OCI-LY3 (cell line): ENCODE measurements at regions not wholly inside any gene's neighbourhood (a gene's known extent, or its start where the extent isn't known, plus 50 kb on each side); places are given as distances from the start of the nearest gene placed in this dataset.
A peak's percentile ranks its signal among the peaks of the same experiment; 100 is the strongest.

Experiments used
- H2AFZ ChIP-seq: fragments of 200-600, 300-600 bp; shearing (Covaris generic); 2 replicates; pipeline ENCODE4 v1.6.0; 2014; ENCODE audit warnings: antibody characterized with exemption, low read depth, low read length
- H3K27ac ChIP-seq: fragments of 200-600, 300-600 bp; sonication (generic); 2 replicates; pipeline ENCODE4 v1.5.1; 2014; ENCODE audit warnings: mild to moderate bottlenecking, low read length, moderate library complexity, mixed read lengths
- H3K27me3 ChIP-seq: fragments of 200-600, 300-600 bp; sonication (generic); 2 replicates; pipeline ENCODE4 v1.6.1; 2014; ENCODE audit warnings: low read depth, low read length, mixed read lengths
- H3K36me3 ChIP-seq: fragments of 200-600, 300-600 bp; sonication (generic); replicated peaks from 2 replicates; pipeline ENCODE3; 2014; ENCODE audit warnings: low read depth, low read length, mixed read lengths
- H3K4me1 ChIP-seq: fragments of 300-600, 200-600 bp; sonication (generic); 2 replicates; pipeline ENCODE4 v1.6.1; 2014; ENCODE audit warnings: low read length, mixed read lengths
- H3K4me2 ChIP-seq: fragments of 200-600, 300-600 bp; sonication (generic); 2 replicates; pipeline ENCODE4 v1.6.1; 2014; ENCODE audit warnings: low read length, mixed read lengths
- H3K4me3 ChIP-seq: fragments of 300-600, 200-600 bp; sonication (generic); 2 replicates; pipeline ENCODE4 v1.5.1; 2014; ENCODE audit warnings: antibody characterized with exemption, mild to moderate bottlenecking, low read length, moderate library complexity
- H3K79me2 ChIP-seq: fragments of 300-600, 200-600 bp; shearing (Covaris generic); 2 replicates; pipeline ENCODE4 v1.6.1; 2014; ENCODE audit warnings: mild to moderate bottlenecking, low read length, mixed read lengths
- H3K9ac ChIP-seq: fragments of 300-600, 200-600 bp; shearing (Covaris generic); 2 replicates; pipeline ENCODE4 v1.6.0; 2014; ENCODE audit warnings: mild to moderate bottlenecking, low read length, moderate library complexity
- H3K9me3 ChIP-seq: fragments of 200-600, 300-600 bp; shearing (Covaris generic); 2 replicates; pipeline ENCODE4 v1.6.1; 2014; ENCODE audit warnings: low read length, mixed read lengths; ENCODE audit not compliant: insufficient read depth
- H4K20me1 ChIP-seq: fragments of 200-600, 300-600 bp; sonication (generic); 2 replicates; pipeline ENCODE4 v1.6.1; 2016; ENCODE audit warnings: low read length, mixed read lengths; ENCODE audit not compliant: insufficient read depth
- EZH2phosphoT487 ChIP-seq: fragments of 200-600 bp; shearing (Covaris generic); IDR thresholded peaks from 2 replicates; pipeline ENCODE4 v1.6.1; 2018; ENCODE audit warnings: antibody characterized with exemption, mixed run types, low read depth
- TF ChIP-seq, protein P1 (sequence below): fragments of 200-600, 300-600 bp; sonication (generic); IDR thresholded peaks from 2 replicates; pipeline ENCODE4 v1.5.1; 2014; ENCODE audit warnings: antibody characterized with exemption, low read length, low read depth

DNA sequence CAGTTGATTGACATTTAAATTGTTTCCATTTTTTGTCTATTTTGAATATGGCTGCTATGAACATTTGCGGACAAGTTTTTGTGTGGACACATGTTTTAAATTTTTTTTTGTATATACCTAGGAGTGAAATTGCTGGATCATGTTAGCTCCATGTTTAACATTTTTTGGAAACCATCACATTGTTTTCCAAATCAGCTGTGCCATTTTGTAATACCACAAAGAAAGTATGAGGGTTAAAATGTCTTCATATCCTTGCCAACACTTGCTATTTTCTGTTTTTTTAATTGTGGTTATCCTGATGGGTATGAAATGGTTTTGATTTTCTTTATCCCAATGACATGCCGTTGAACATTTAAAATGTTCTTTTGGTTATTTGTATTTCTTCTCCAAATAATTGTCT lies 52.1 kb downstream of the CARTPT start:
- H3K4me2 ChIP-seq, result no peak overlapping the region
- H3K27me3 ChIP-seq, result no peaks in the 10 kb centered on the region
- no peak overlapping the region for H3K4me3 ChIP-seq
- H3K9ac ChIP-seq, result no peak overlapping the region
- no peak overlapping the region for H3K27ac ChIP-seq
- no peaks in the 10 kb centered on the region for H3K36me3 ChIP-seq
- no peaks in the 10 kb centered on the region for H3K79me2 ChIP-seq
- H3K4me1 ChIP-seq, result peaks cover under 1% of the 10 kb centered on the region; the same call in 1 of the 2 replicates
- no peak for TF ChIP-seq EZH2phosphoT487
- TF ChIP-seq, protein P1, sequence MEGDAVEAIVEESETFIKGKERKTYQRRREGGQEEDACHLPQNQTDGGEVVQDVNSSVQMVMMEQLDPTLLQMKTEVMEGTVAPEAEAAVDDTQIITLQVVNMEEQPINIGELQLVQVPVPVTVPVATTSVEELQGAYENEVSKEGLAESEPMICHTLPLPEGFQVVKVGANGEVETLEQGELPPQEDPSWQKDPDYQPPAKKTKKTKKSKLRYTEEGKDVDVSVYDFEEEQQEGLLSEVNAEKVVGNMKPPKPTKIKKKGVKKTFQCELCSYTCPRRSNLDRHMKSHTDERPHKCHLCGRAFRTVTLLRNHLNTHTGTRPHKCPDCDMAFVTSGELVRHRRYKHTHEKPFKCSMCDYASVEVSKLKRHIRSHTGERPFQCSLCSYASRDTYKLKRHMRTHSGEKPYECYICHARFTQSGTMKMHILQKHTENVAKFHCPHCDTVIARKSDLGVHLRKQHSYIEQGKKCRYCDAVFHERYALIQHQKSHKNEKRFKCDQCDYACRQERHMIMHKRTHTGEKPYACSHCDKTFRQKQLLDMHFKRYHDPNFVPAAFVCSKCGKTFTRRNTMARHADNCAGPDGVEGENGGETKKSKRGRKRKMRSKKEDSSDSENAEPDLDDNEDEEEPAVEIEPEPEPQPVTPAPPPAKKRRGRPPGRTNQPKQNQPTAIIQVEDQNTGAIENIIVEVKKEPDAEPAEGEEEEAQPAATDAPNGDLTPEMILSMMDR, result no peak
- no peaks in the 10 kb centered on the region for H3K9me3 ChIP-seq
- H2AFZ ChIP-seq, result no peak overlapping the region
- no peaks in the 10 kb centered on the region for H4K20me1 ChIP-seq

DNA sequence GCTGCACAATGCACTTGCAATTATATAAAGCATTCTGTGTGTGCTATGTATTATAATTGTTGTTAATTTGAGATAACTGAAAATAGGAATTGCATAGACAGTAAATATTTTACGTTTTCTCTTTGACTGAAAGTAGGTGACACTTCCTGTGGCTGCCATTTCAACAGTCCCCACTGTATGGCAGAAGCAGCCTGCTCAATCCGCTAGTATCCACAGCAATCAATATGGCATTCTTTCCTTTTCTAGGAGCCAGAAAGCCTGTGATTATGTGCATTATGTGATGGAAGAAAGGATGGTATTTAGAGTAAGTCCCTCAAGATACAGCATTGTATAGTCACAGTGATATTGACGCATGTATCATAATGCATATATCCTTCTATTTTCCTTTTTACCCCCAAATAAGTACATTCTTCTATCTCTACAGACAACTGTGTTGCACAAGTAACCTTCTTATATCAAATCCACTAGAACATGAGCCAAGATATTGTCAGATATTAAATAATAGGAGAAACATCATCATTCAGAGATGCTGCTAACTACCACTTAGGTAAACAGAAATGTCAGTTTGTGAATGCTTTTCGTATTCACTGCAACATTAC lies 59.7 kb downstream of the CARTPT start:
- no peaks in the 10 kb centered on the region for H3K9me3 ChIP-seq
- peaks cover 37% of the 10 kb centered on the region for H3K4me1 ChIP-seq
- no peaks in the 10 kb centered on the region for H3K36me3 ChIP-seq
- no peak overlapping the region for H3K27ac ChIP-seq
- TF ChIP-seq, protein P1, result peak; percentile 76
- no peak for TF ChIP-seq EZH2phosphoT487
- H3K27me3 ChIP-seq, result no peaks in the 10 kb centered on the region
- H2AFZ ChIP-seq, result no peak overlapping the region
- H3K79me2 ChIP-seq, result no peaks in the 10 kb centered on the region
- 0 out of 2 replicates have a peak overlapping the region, but pooled peaks have one; percentile 36 for H3K4me3 ChIP-seq
- peak overlapping the region; percentile 57 for H3K4me2 ChIP-seq
- no peak overlapping the region; the same call in 1 of the 2 replicates for H3K9ac ChIP-seq
- no peaks in the 10 kb centered on the region for H4K20me1 ChIP-seq

DNA sequence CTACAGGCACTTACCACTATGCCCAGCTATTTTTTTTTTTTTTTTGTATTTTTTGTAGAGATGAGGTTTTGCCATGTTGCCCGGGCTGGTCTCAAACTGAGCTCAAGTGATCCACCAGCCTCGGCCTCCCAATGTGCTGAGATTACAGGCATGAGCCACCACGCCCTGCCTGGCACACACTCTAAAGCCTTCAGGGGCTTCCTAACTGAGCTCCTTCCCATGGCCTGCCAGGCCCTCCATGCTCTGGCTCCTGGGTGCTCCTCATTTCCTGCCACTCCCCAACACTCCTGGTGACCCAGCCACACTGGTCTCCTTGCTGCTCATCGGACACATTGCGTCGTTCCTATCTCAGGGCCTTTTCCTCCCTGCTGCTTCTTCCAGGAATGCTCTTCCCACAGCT lies 61.5 kb downstream of the CARTPT start:
- H3K4me1 ChIP-seq, result peaks cover 43% of the 10 kb centered on the region
- no peak overlapping the region for H3K4me3 ChIP-seq
- no peaks in the 10 kb centered on the region for H3K36me3 ChIP-seq
- H3K79me2 ChIP-seq, result no peaks in the 10 kb centered on the region
- no peak overlapping the region for H3K4me2 ChIP-seq
- H4K20me1 ChIP-seq, result no peaks in the 10 kb centered on the region
- no peak overlapping the region for H2AFZ ChIP-seq
- no peak for TF ChIP-seq EZH2phosphoT487
- TF ChIP-seq, protein P1, result no peak
- no peaks in the 10 kb centered on the region for H3K9me3 ChIP-seq
- H3K27me3 ChIP-seq, result no peaks in the 10 kb centered on the region
- H3K9ac ChIP-seq, result no peak overlapping the region
- H3K27ac ChIP-seq, result no peak overlapping the region

DNA sequence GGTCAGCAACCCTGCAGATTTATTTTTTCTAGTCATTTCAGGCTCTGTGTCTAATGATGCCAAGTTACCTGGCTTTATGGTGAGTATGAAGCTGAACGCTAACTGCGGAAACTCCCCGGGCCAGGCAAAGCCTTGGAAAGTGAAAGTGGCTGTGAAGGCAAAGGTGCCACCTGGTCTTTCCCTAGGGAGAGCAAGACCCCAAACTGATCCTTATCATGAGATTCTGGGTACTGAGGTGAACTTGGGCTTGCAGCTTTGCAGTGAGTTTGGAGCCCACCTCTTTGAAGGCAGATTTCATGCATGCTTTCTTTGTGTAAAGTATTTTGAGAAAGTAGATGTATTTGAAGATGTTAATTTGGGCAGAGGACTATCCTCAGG lies 63.3 kb downstream of the CARTPT start:
- no peaks in the 10 kb centered on the region for H3K9me3 ChIP-seq
- peaks cover 37% of the 10 kb centered on the region for H3K4me1 ChIP-seq
- H3K27ac ChIP-seq, result peak overlapping the region; percentile 98
- peak overlapping the region; percentile 74 for H3K4me3 ChIP-seq
- H2AFZ ChIP-seq, result peak overlapping the region; percentile 58; the same call in 1 of the 2 replicates
- TF ChIP-seq, protein P1, result no peak
- TF ChIP-seq EZH2phosphoT487, result no peak
- H3K4me2 ChIP-seq, result peak overlapping the region; percentile 99
- H3K9ac ChIP-seq, result peak overlapping the region; percentile 80
- no peaks in the 10 kb centered on the region for H3K36me3 ChIP-seq
- no peaks in the 10 kb centered on the region for H3K79me2 ChIP-seq
- no peaks in the 10 kb centered on the region for H4K20me1 ChIP-seq
- no peaks in the 10 kb centered on the region for H3K27me3 ChIP-seq
